Osteoblast (primary cell): ENCODE measurements at regions not wholly inside any gene's neighbourhood (a gene's known extent, or its start where the extent isn't known, plus 50 kb on each side); places are given as distances from the start of the nearest gene placed in this dataset.

Experiments used
- DNase-seq: peaks from one replicate; pipeline ENCODE4 v3.0.0; 2011; ENCODE audit warnings: low spot score, mixed read lengths; ENCODE audit not compliant: insufficient read length; ENCODE audit errors: missing footprints
- H2AFZ ChIP-seq: 2 replicates; pipeline ENCODE4 v1.6.0; 2011; ENCODE audit warnings: mild to moderate bottlenecking, low read length
- H3K27ac ChIP-seq: 2 replicates; pipeline ENCODE4 v1.5.1; 2011; ENCODE audit warnings: mild to moderate bottlenecking, low read depth, low read length, moderate library complexity
- H3K27me3 ChIP-seq: 2 replicates; pipeline ENCODE4 v1.6.0; 2012; ENCODE audit warnings: mild to moderate bottlenecking, control low read depth, inconsistent platforms, low read length, moderate library complexity; ENCODE audit not compliant: insufficient read depth
- H3K36me3 ChIP-seq: 2 replicates; pipeline ENCODE4 v1.5.1; 2011; ENCODE audit warnings: mild to moderate bottlenecking, low read length, control low read depth, moderate library complexity; ENCODE audit not compliant: insufficient read depth
- H3K4me1 ChIP-seq: 2 replicates; pipeline ENCODE4 v1.5.1; 2011; ENCODE audit warnings: mild to moderate bottlenecking, low read length, control low read depth, moderate library complexity; ENCODE audit not compliant: insufficient read depth
- H3K4me2 ChIP-seq: 2 replicates; pipeline ENCODE4 v1.6.0; 2011; ENCODE audit warnings: mild to moderate bottlenecking, low read length; ENCODE audit not compliant: insufficient read depth
- H3K4me3 ChIP-seq: fragments of 200-600 bp; sonication (generic); 3 replicates; pipeline ENCODE4 v1.5.1; 2012; ENCODE audit warnings: mild to moderate bottlenecking, low read length, inconsistent platforms; ENCODE audit not compliant: insufficient read depth
- H3K79me2 ChIP-seq: 2 replicates; pipeline ENCODE4 v1.6.0; 2012; ENCODE audit warnings: mild to moderate bottlenecking, low read length, control low read depth, inconsistent platforms; ENCODE audit not compliant: insufficient read depth
- H3K9me3 ChIP-seq: 2 replicates; pipeline ENCODE4 v1.5.1; 2011; ENCODE audit warnings: low read depth, low read length, control low read depth
- H4K20me1 ChIP-seq: 2 replicates; pipeline ENCODE4 v1.6.0; 2012; ENCODE audit warnings: mild to moderate bottlenecking, low read length, control low read depth; ENCODE audit not compliant: insufficient read depth
- TF ChIP-seq, protein P1 (sequence below): IDR thresholded peaks from 2 replicates; pipeline ENCODE4 v1.5.1; 2011; ENCODE audit warnings: mild to moderate bottlenecking, low read depth, low read length, moderate library complexity; ENCODE audit errors: extremely low read depth

DNA sequence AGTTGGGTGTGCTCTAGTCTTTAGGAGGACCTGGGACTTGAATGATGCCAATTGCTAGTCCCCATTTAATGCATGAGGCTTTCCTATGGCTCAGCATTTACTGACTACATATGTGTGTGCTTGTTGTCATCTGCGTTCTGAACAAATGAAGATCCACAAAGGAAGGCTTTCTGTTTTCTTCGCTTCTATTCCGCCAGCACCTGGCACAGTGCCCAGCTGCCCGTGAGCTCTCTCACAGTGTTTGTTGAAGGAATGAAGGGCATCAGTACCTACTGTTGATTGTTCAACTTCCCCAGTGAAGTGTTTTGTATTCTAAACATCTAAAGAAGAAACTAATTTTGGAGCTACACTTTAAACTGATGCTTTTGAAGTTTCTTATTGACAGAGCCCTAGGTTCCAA is 122.4 kb upstream of the LINC00305 start:
- H3K4me3 ChIP-seq = no peak overlapping the region
- TF ChIP-seq, protein P1, sequence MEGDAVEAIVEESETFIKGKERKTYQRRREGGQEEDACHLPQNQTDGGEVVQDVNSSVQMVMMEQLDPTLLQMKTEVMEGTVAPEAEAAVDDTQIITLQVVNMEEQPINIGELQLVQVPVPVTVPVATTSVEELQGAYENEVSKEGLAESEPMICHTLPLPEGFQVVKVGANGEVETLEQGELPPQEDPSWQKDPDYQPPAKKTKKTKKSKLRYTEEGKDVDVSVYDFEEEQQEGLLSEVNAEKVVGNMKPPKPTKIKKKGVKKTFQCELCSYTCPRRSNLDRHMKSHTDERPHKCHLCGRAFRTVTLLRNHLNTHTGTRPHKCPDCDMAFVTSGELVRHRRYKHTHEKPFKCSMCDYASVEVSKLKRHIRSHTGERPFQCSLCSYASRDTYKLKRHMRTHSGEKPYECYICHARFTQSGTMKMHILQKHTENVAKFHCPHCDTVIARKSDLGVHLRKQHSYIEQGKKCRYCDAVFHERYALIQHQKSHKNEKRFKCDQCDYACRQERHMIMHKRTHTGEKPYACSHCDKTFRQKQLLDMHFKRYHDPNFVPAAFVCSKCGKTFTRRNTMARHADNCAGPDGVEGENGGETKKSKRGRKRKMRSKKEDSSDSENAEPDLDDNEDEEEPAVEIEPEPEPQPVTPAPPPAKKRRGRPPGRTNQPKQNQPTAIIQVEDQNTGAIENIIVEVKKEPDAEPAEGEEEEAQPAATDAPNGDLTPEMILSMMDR = no peak

GRCh38 chr18:64270608-64271007 is 121.7 kb upstream of the LINC00305 start:
- Histone ChIP-seq H3K4me3 (no peak overlapping the region), H3K9me3 (no peaks in the 10 kb centered on the region), H3K27me3 (no peaks in the 10 kb centered on the region), H3K4me1 (no peaks in the 10 kb centered on the region), H3K36me3 (no peaks in the 10 kb centered on the region), H3K27ac (no peak overlapping the region), H4K20me1 (no peaks in the 10 kb centered on the region), H3K4me2 (no peak overlapping the region), H3K79me2 (no peaks in the 10 kb centered on the region), H2AFZ (no peak overlapping the region)
- DNase-seq = no peak
- TF ChIP-seq, protein P1 = no peak

More for the DNA sequence above, 122.4 kb upstream of the LINC00305 start:
- H3K27me3 ChIP-seq = no peaks in the 10 kb centered on the region
- H2AFZ ChIP-seq = no peak overlapping the region
- no peaks in the 10 kb centered on the region for H3K36me3 ChIP-seq
- no peaks in the 10 kb centered on the region for H3K9me3 ChIP-seq
- no peak overlapping the region for H3K27ac ChIP-seq
- no peak overlapping the region for H3K4me2 ChIP-seq
- no peak for DNase-seq
- no peaks in the 10 kb centered on the region for H3K4me1 ChIP-seq
- no peaks in the 10 kb centered on the region for H3K79me2 ChIP-seq
- H4K20me1 ChIP-seq = no peaks in the 10 kb centered on the region

DNA sequence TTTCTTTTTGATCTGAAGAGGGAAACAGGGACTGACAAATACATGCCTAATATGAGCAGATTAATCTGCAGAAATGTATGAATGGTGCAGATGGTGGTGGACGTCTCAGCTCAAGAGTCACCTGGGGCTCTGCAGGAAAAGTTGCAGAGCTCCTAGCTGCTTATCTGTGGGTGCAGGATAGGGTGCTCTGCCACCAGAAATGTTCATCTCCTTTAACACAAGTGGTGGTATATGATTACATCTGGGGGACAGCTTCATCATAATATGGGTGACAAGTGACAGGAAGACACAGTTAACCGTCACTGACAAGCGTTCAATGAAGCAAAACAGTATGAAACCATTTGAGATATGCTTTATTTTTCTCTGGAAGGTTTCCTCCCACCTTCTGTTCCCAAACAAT is 121.2 kb upstream of the LINC00305 start:
- no peaks in the 10 kb centered on the region for H3K9me3 ChIP-seq
- H2AFZ ChIP-seq = no peak overlapping the region
- no peaks in the 10 kb centered on the region for H4K20me1 ChIP-seq
- no peak overlapping the region for H3K27ac ChIP-seq
- no peaks in the 10 kb centered on the region for H3K4me1 ChIP-seq
- no peak overlapping the region for H3K4me3 ChIP-seq
- no peak overlapping the region for H3K4me2 ChIP-seq
- TF ChIP-seq, protein P1 = no peak
- no peaks in the 10 kb centered on the region for H3K36me3 ChIP-seq
- no peaks in the 10 kb centered on the region for H3K79me2 ChIP-seq
- no peak for DNase-seq
- H3K27me3 ChIP-seq = no peaks in the 10 kb centered on the region

- Histone ChIP-seq H3K4me3 (no peak overlapping the region), H3K27ac (no peak overlapping the region), H3K36me3 (no peaks in the 10 kb centered on the region), H3K79me2 (no peaks in the 10 kb centered on the region), H3K9me3 (no peaks in the 10 kb centered on the region), H2AFZ (no peak overlapping the region), H3K4me2 (no peak overlapping the region), H3K27me3 (no peaks in the 10 kb centered on the region), H3K4me1 (no peaks in the 10 kb centered on the region), H4K20me1 (no peaks in the 10 kb centered on the region)
- TF ChIP-seq, protein P1 = no peak
- DNase-seq = no peak
Observed at GRCh38 chr18:64264171-64264570, 115.3 kb upstream of the LINC00305 start.
